Prostate gland (tissue), 2 donors: ENCODE measurements at regions not wholly inside any gene's neighbourhood (a gene's known extent, or its start where the extent isn't known, plus 50 kb on each side); places are given as distances from the start of the nearest gene placed in this dataset.

ENCODE experiments used
- CTCF ChIP-seq, 4 experiments: fragments of 200-600 bp in 2 of 4; fragments of 450-650 bp in 2 of 4; sonication (generic) in 2 of 4; IDR thresholded peaks; 1 replicate in 3 of 4; 2 replicates in 1 of 4; pipeline ENCODE4 v1.5.1; 2016 to 2019; ENCODE audit warnings: antibody characterized with exemption in 4 of 4, mild to moderate bottlenecking in 2 of 4, moderate library complexity in 2 of 4
- POLR2AphosphoS5 ChIP-seq: sonication (generic); formaldehyde crosslinking; IDR thresholded peaks from one replicate; pipeline ENCODE4 v1.6.1; 2017; ENCODE audit warnings: antibody characterized with exemption

GRCh38 chr3:102827386-102827785 is 392.6 kb downstream of the ZPLD1 start:
- TF ChIP-seq CTCF (IDR thresholded peaks at IDR 0.05) (no peak), POLR2AphosphoS5 (no peak)
